Liver (tissue), 8 donors: ENCODE measurements at regions not wholly inside any gene's neighbourhood (a gene's known extent, or its start where the extent isn't known, plus 50 kb on each side); places are given as distances from the start of the nearest gene placed in this dataset.

Experiments
- DNase-seq: peaks from one replicate; pipeline ENCODE4 v3.0.0-alpha.2; 2017; ENCODE audit warnings: low spot score
- H3K27ac ChIP-seq, 2 donors: one replicate each; pipeline ENCODE4 v1.7.0; 2013; ENCODE audit warnings: inconsistent platforms in 2 of 2, low read length in 2 of 2, control low read depth in 1 of 2, low read depth in 1 of 2, mild to moderate bottlenecking in 1 of 2
- H3K27me3 ChIP-seq, 4 donors: one replicate each; pipeline versions ENCODE4 v1.6.1 to v1.7.0; 2013; ENCODE audit warnings: low read length in 3 of 4, inconsistent platforms in 1 of 4, mild to moderate bottlenecking in 1 of 4, moderate library complexity in 1 of 4; ENCODE audit not compliant: control insufficient read depth in 4 of 4, insufficient read depth in 4 of 4
- H3K36me3 ChIP-seq, 4 donors: one replicate each; pipeline versions ENCODE4 v1.6.1 to v1.7.0; 2013; ENCODE audit warnings: low read length in 3 of 4, mild to moderate bottlenecking in 3 of 4, low read depth in 1 of 4, moderate library complexity in 1 of 4; ENCODE audit not compliant: control insufficient read depth in 4 of 4, insufficient read depth in 3 of 4
- H3K4me1 ChIP-seq, 4 donors: one replicate each; pipeline versions ENCODE4 v1.6.1 to v1.7.0; 2013; ENCODE audit warnings: low read length in 3 of 4, mild to moderate bottlenecking in 3 of 4, moderate library complexity in 1 of 4; ENCODE audit not compliant: control insufficient read depth in 4 of 4, insufficient read depth in 4 of 4
- H3K4me3 ChIP-seq, 3 donors: one replicate each; pipeline versions ENCODE4 v1.6.1 to v1.7.0; 2013; ENCODE audit warnings: low read length in 3 of 3, control low read depth in 1 of 3, low read depth in 1 of 3, mild to moderate bottlenecking in 1 of 3
- H3K9ac ChIP-seq, 2 donors: one replicate each; pipeline ENCODE4 v1.7.0; 2013; ENCODE audit warnings: low read length in 2 of 2, mild to moderate bottlenecking in 2 of 2, moderate library complexity in 2 of 2, control low read depth in 1 of 2, low read depth in 1 of 2
- H3K9me3 ChIP-seq, 4 donors: one replicate each; pipeline versions ENCODE4 v1.6.1 to v1.7.0; 2013; ENCODE audit warnings: low read length in 3 of 4; ENCODE audit not compliant: control insufficient read depth in 4 of 4
- ATF3 ChIP-seq: IDR thresholded peaks from 2 replicates; pipeline ENCODE4 v1.6.1; 2016; ENCODE audit warnings: antibody characterized with exemption
- FOXA1 ChIP-seq: IDR thresholded peaks from 2 replicates; pipeline ENCODE4 v1.6.1; 2016; ENCODE audit warnings: antibody characterized with exemption
- FOXA2 ChIP-seq: IDR thresholded peaks from 2 replicates; pipeline ENCODE4 v1.6.1; 2016; ENCODE audit warnings: antibody characterized with exemption
- GABPA ChIP-seq, 2 donors: IDR thresholded peaks in 1 of 2; conservative IDR thresholded peaks in 1 of 2; 2 replicates each; pipeline ENCODE4 v1.6.1; 2016; ENCODE audit warnings: antibody characterized with exemption in 2 of 2, mild to moderate bottlenecking in 1 of 2, moderate library complexity in 1 of 2
- HNF4A ChIP-seq, 2 donors: conservative IDR thresholded peaks; 2 replicates each; pipeline ENCODE4 v1.6.1; 2016; ENCODE audit warnings: antibody characterized with exemption in 2 of 2, mild to moderate bottlenecking in 2 of 2
- HNF4G ChIP-seq: IDR thresholded peaks from 2 replicates; pipeline ENCODE4 v1.6.1; 2016; ENCODE audit warnings: antibody characterized with exemption
- JUND ChIP-seq, 2 donors: IDR thresholded peaks; 2 replicates each; pipeline ENCODE4 v1.6.1; 2016; ENCODE audit warnings: antibody characterized with exemption in 2 of 2
- MAX ChIP-seq: IDR thresholded peaks from 2 replicates; pipeline ENCODE4 v1.6.1; 2016; ENCODE audit warnings: antibody characterized with exemption
- NR2F2 ChIP-seq: IDR thresholded peaks from 2 replicates; pipeline ENCODE4 v1.6.1; 2016; ENCODE audit warnings: antibody characterized with exemption
- RAD21 ChIP-seq, 2 donors: IDR thresholded peaks; 2 replicates each; pipeline ENCODE4 v1.6.1; 2016; ENCODE audit warnings: antibody characterized with exemption in 2 of 2, mild to moderate bottlenecking in 2 of 2
- REST ChIP-seq: IDR thresholded peaks from 2 replicates; pipeline ENCODE4 v1.6.1; 2016; ENCODE audit warnings: antibody characterized with exemption, mild to moderate bottlenecking
- RXRA ChIP-seq, 2 donors: IDR thresholded peaks; 2 replicates each; pipeline ENCODE4 v1.6.1; 2017 to 2018; ENCODE audit warnings: antibody characterized with exemption in 2 of 2, mild to moderate bottlenecking in 1 of 2
- SP1 ChIP-seq: IDR thresholded peaks from 2 replicates; pipeline ENCODE4 v1.6.1; 2018; ENCODE audit warnings: antibody characterized with exemption, mild to moderate bottlenecking
- TAF1 ChIP-seq: conservative IDR thresholded peaks from 2 replicates; pipeline ENCODE4 v1.6.1; 2016; ENCODE audit warnings: antibody characterized with exemption, mild to moderate bottlenecking
- YY1 ChIP-seq: IDR thresholded peaks from 2 replicates; pipeline ENCODE4 v1.6.1; 2016; ENCODE audit warnings: antibody characterized with exemption, mild to moderate bottlenecking
- WGBS: extraction: QIAGEN DNeasy Blood & Tissue Kit; methylation state at CpG from one replicate; pipeline ENCODE4 v1.1.7; 2013; 5-methylcytosine and 5-hydroxymethylcytosine counted together
- TF ChIP-seq, protein P1 (sequence below): IDR thresholded peaks from 2 replicates; pipeline ENCODE4 v1.6.1; 2016; ENCODE audit warnings: antibody characterized with exemption
- TF ChIP-seq, protein P2 (sequence below): fragments of 150-350 bp; IDR thresholded peaks from 2 replicates; pipeline ENCODE4 v1.5.1; 2017; ENCODE audit warnings: improper control_type of control experiment, low read depth, low read length; ENCODE audit not compliant: missing input control
- donor health status: healthy.
- donor health status: healthy.
- donor health status: healthy.
- donor health status: healthy.
- donor health status: healthy.

DNA sequence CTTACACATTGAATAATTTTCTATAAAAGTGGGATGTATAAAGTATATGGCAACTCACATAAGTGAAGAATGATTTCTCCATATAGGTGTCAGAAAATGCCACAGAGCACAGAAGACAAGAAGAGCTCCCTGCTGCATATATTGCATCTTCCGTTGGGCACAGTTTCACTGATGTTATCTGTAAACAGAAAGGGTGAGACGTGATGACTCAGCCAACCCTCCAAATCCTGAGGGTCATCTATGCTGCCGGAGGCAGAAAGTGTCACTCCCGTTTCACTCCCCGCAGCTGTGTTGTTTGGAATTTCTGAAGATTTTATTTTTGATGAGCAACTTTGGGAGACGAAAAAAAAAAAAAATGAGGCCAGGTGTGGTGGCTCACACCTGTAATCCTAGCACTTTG lies 644.1 kb downstream of the C6orf118 start:
- H3K4me3 ChIP-seq, result no peak overlapping the region
- no peaks in the 10 kb centered on the region for H3K36me3 ChIP-seq
- H3K9me3 ChIP-seq, result no peaks in the 10 kb centered on the region
- DNase-seq, result no peak
- no peaks in the 10 kb centered on the region for H3K4me1 ChIP-seq
- no peak for TF ChIP-seq HNF4G
- TF ChIP-seq SP1, result no peak
- no peak for TF ChIP-seq ATF3
- TF ChIP-seq FOXA1, result no peak
- no peak for TF ChIP-seq GABPA (IDR thresholded peaks at IDR 0.05 in 1 of 2, conservative IDR thresholded peaks at IDR 0.05 in 1 of 2)
- no peak for TF ChIP-seq RXRA (IDR thresholded peaks at IDR 0.05)
- no peak for TF ChIP-seq HNF4A (conservative IDR thresholded peaks at IDR 0.05)
- TF ChIP-seq RAD21 (IDR thresholded peaks at IDR 0.05), result no peak
- TF ChIP-seq YY1, result no peak
- TF ChIP-seq TAF1, result no peak
- TF ChIP-seq, protein P1, sequence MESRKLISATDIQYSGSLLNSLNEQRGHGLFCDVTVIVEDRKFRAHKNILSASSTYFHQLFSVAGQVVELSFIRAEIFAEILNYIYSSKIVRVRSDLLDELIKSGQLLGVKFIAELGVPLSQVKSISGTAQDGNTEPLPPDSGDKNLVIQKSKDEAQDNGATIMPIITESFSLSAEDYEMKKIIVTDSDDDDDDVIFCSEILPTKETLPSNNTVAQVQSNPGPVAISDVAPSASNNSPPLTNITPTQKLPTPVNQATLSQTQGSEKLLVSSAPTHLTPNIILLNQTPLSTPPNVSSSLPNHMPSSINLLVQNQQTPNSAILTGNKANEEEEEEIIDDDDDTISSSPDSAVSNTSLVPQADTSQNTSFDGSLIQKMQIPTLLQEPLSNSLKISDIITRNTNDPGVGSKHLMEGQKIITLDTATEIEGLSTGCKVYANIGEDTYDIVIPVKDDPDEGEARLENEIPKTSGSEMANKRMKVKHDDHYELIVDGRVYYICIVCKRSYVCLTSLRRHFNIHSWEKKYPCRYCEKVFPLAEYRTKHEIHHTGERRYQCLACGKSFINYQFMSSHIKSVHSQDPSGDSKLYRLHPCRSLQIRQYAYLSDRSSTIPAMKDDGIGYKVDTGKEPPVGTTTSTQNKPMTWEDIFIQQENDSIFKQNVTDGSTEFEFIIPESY, result no peak
- no peak for TF ChIP-seq FOXA2
- TF ChIP-seq, protein P2, sequence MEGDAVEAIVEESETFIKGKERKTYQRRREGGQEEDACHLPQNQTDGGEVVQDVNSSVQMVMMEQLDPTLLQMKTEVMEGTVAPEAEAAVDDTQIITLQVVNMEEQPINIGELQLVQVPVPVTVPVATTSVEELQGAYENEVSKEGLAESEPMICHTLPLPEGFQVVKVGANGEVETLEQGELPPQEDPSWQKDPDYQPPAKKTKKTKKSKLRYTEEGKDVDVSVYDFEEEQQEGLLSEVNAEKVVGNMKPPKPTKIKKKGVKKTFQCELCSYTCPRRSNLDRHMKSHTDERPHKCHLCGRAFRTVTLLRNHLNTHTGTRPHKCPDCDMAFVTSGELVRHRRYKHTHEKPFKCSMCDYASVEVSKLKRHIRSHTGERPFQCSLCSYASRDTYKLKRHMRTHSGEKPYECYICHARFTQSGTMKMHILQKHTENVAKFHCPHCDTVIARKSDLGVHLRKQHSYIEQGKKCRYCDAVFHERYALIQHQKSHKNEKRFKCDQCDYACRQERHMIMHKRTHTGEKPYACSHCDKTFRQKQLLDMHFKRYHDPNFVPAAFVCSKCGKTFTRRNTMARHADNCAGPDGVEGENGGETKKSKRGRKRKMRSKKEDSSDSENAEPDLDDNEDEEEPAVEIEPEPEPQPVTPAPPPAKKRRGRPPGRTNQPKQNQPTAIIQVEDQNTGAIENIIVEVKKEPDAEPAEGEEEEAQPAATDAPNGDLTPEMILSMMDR, result no peak
- no peak for TF ChIP-seq MAX
- TF ChIP-seq REST, result no peak
- TF ChIP-seq JUND (IDR thresholded peaks at IDR 0.05), result no peak
- no peak for TF ChIP-seq NR2F2
- no peaks in the 10 kb centered on the region for H3K27me3 ChIP-seq
- H3K27ac ChIP-seq, result no peak overlapping the region
- WGBS, result 77% methylated on average over 6 of the region's 6 CpGs
- no peak overlapping the region for H3K9ac ChIP-seq

GRCh38 chr6:164663634-164664033 lies 645.8 kb downstream of the C6orf118 start:
- Histone ChIP-seq H3K27me3 (no peaks in the 10 kb centered on the region), H3K9me3 (no peaks in the 10 kb centered on the region), H3K27ac (no peak overlapping the region), H3K36me3 (no peaks in the 10 kb centered on the region), H3K4me3 (no peak overlapping the region), H3K4me1 (no peaks in the 10 kb centered on the region), H3K9ac (no peak overlapping the region)
- 77% methylated on average over 5 of the region's 5 CpGs for WGBS
- TF ChIP-seq SP1, result no peak
- TF ChIP-seq, protein P1, result no peak
- TF ChIP-seq, protein P2, result no peak
- TF ChIP-seq MAX, result no peak
- no peak for TF ChIP-seq RAD21 (IDR thresholded peaks at IDR 0.05)
- TF ChIP-seq NR2F2, result no peak
- no peak for DNase-seq
